ENCODE measurements at regions not wholly inside any gene's neighbourhood (a gene's known extent, or its start where the extent isn't known, plus 50 kb on each side); places are given as distances from the start of the nearest gene placed in this dataset.

- H3K4me1 ChIP-seq (ENCODE audit: insufficient read depth): no peaks in the 10 kb centered on the region
- intact Hi-C loops (cut with DNase I): no loop called here
- 82 to 87% (median 86%) methylated on average over 2 of the region's 2 CpGs for WGBS, 3 donors
- H3K36me3 ChIP-seq: no peaks in the 10 kb centered on the region
- H3K27ac ChIP-seq: no peak overlapping the region
- H3K27me3 ChIP-seq: no peaks in the 10 kb centered on the region
- TF ChIP-seq CTCF (IDR thresholded peaks at IDR 0.05) (no peak), EP300 (IDR thresholded peaks at IDR 0.05) (no peak), POLR2A (IDR thresholded peaks at IDR 0.05) (no peak)
- no peaks in the 10 kb centered on the region for H3K9me3 ChIP-seq
- H3K4me3 ChIP-seq: no peak overlapping the region
- no peak for DNase-seq
Measured at GRCh38 chr5:33046091-33046490, 335.0 kb downstream of the NPR3 start.

- Histone ChIP-seq H3K27me3 (no peaks in the 10 kb centered on the region), H3K4me1 (ENCODE audit: insufficient read depth) (no peaks in the 10 kb centered on the region), H3K4me3 (no peak overlapping the region), H3K27ac (no peak overlapping the region), H3K36me3 (no peaks in the 10 kb centered on the region), H3K9me3 (no peaks in the 10 kb centered on the region)
- WGBS, 3 donors: 86 to 92% (median 87%) methylated on average over 3 of the region's 3 CpGs
- no peak for DNase-seq
- intact Hi-C loops (cut with DNase I): no loop called here
- TF ChIP-seq POLR2A (IDR thresholded peaks at IDR 0.05) (no peak), EP300 (IDR thresholded peaks at IDR 0.05) (no peak), CTCF (IDR thresholded peaks at IDR 0.05) (no peak)
Measured at GRCh38 chr5:33048315-33048714, 337.2 kb downstream of the NPR3 start.

- Histone ChIP-seq H3K27ac (no peak overlapping the region), H3K4me1 (ENCODE audit: insufficient read depth) (no peaks in the 10 kb centered on the region), H3K9me3 (no peaks in the 10 kb centered on the region), H3K36me3 (no peaks in the 10 kb centered on the region), H3K27me3 (no peaks in the 10 kb centered on the region), H3K4me3 (no peak overlapping the region)
- TF ChIP-seq CTCF (IDR thresholded peaks at IDR 0.05) (no peak), POLR2A (IDR thresholded peaks at IDR 0.05) (no peak), EP300 (IDR thresholded peaks at IDR 0.05) (no peak)
- intact Hi-C loops (cut with DNase I): no loop called here
- 87 to 92% (median 91%) methylated on average over 6 of the region's 6 CpGs for WGBS, 3 donors
- no peak for DNase-seq
Measured at GRCh38 chr5:33049298-33049697, 338.2 kb downstream of the NPR3 start.

GRCh38 chr5:33049842-33050241 lies 338.7 kb downstream of the NPR3 start:
- Histone ChIP-seq H3K36me3 (no peaks in the 10 kb centered on the region), H3K27ac (no peak overlapping the region), H3K4me3 (no peak overlapping the region), H3K27me3 (no peaks in the 10 kb centered on the region), H3K9me3 (no peaks in the 10 kb centered on the region), H3K4me1 (ENCODE audit: insufficient read depth) (no peaks in the 10 kb centered on the region)
- intact Hi-C loops (cut with DNase I): no loop called here
- no peak for DNase-seq
- TF ChIP-seq EP300 (IDR thresholded peaks at IDR 0.05): no peak
- no peak for TF ChIP-seq POLR2A (IDR thresholded peaks at IDR 0.05)
- no peak for TF ChIP-seq CTCF (IDR thresholded peaks at IDR 0.05)
- 79 to 83% (median 82%) methylated on average over 2 of the region's 2 CpGs for WGBS, 3 donors

GRCh38 chr5:33059081-33059480 lies 348.0 kb downstream of the NPR3 start:
- H3K4me3 ChIP-seq: no peak overlapping the region
- H3K36me3 ChIP-seq: no peaks in the 10 kb centered on the region
- H3K4me1 ChIP-seq (ENCODE audit: insufficient read depth): no peaks in the 10 kb centered on the region
- intact Hi-C loops (cut with DNase I): no loop called here
- no peak for DNase-seq
- H3K9me3 ChIP-seq: no peaks in the 10 kb centered on the region
- TF ChIP-seq CTCF (IDR thresholded peaks at IDR 0.05) (no peak), POLR2A (IDR thresholded peaks at IDR 0.05) (no peak), EP300 (IDR thresholded peaks at IDR 0.05) (no peak)
- no peak overlapping the region for H3K27ac ChIP-seq
- H3K27me3 ChIP-seq: no peaks in the 10 kb centered on the region
- WGBS, 3 donors: 89 to 95% (median 90%) methylated on average over 3 of the region's 3 CpGs

All from ovary (tissue), 7 donors.